ENCODE measurements at regions not wholly inside any gene's neighbourhood (a gene's known extent, or its start where the extent isn't known, plus 50 kb on each side); places are given as distances from the start of the nearest gene placed in this dataset.

- Histone ChIP-seq H3K36me3 (no peaks in the 10 kb centered on the region), H3K4me1 (no peaks in the 10 kb centered on the region), H3K4me3 (no peak overlapping the region), H3K27me3 (no peaks in the 10 kb centered on the region), H3K27ac (no peak overlapping the region), H3K9me3 (no peaks in the 10 kb centered on the region)
- no peak for DNase-seq
- TF ChIP-seq POLR2A (IDR thresholded peaks at IDR 0.05) = no peak
- no peak for TF ChIP-seq CTCF (IDR thresholded peaks at IDR 0.05)
- intact Hi-C loops (cut with DNase I) = loop anchor here in 1 of 10 donors (10.0 kb wide), 1 partner anchor 58 kb away; no protein-coding TSS in a partner anchor
- ATAC-seq = no peak
- WGBS, 4 donors = 74 to 82% (median 81%) methylated on average over 1 of the region's 1 CpG
These were observed 195.3 kb downstream of the ARL4A start for GRCh38 chr7:12882710-12883109.

GRCh38 chr7:12884033-12884432 lies 196.6 kb downstream of the ARL4A start:
- no peak overlapping the region for H3K27ac ChIP-seq
- H3K27me3 ChIP-seq = no peaks in the 10 kb centered on the region
- no peak for DNase-seq
- no peak for TF ChIP-seq CTCF (IDR thresholded peaks at IDR 0.05)
- no peak for TF ChIP-seq POLR2A (IDR thresholded peaks at IDR 0.05)
- ATAC-seq = no peak
- H3K4me1 ChIP-seq = no peaks in the 10 kb centered on the region
- no peaks in the 10 kb centered on the region for H3K36me3 ChIP-seq
- WGBS, 4 donors = 42 to 68% (median 52%) methylated on average over 1 of the region's 1 CpG
- H3K9me3 ChIP-seq = no peaks in the 10 kb centered on the region
- intact Hi-C loops (cut with DNase I) = loop anchor here in 1 of 10 donors (10.0 kb wide), 1 partner anchor 59 kb away; no protein-coding TSS in a partner anchor
- no peak overlapping the region for H3K4me3 ChIP-seq

GRCh38 chr7:12884856-12885440 lies 197.5 kb downstream of the ARL4A start:
- TF ChIP-seq POLR2A (IDR thresholded peaks at IDR 0.05) = no peak
- TF ChIP-seq CTCF (IDR thresholded peaks at IDR 0.05) = no peak
- H3K27ac ChIP-seq = no peak overlapping the region
- no peaks in the 10 kb centered on the region for H3K27me3 ChIP-seq
- WGBS, 4 donors = 54 to 64% (median 58%) methylated on average over 3 of the region's 3 CpGs
- no peak for ATAC-seq
- no peak for DNase-seq
- no peaks in the 10 kb centered on the region for H3K36me3 ChIP-seq
- no peak overlapping the region for H3K4me3 ChIP-seq
- no peaks in the 10 kb centered on the region for H3K4me1 ChIP-seq
- H3K9me3 ChIP-seq = no peaks in the 10 kb centered on the region
- intact Hi-C loops (cut with DNase I) = loop anchor here in 1 of 10 donors (10.0 kb wide), 1 partner anchor 60 kb away; no protein-coding TSS in a partner anchor

- ATAC-seq = no peak
- Histone ChIP-seq H3K4me1 (no peaks in the 10 kb centered on the region), H3K9me3 (no peaks in the 10 kb centered on the region), H3K27ac (no peak overlapping the region), H3K27me3 (no peaks in the 10 kb centered on the region), H3K4me3 (no peak overlapping the region), H3K36me3 (no peaks in the 10 kb centered on the region)
- intact Hi-C loops (cut with DNase I) = loop anchor here in 1 of 10 donors (10.0 kb wide), 1 partner anchor 64 kb away; no protein-coding TSS in a partner anchor
- TF ChIP-seq CTCF (IDR thresholded peaks at IDR 0.05) (no peak), POLR2A (IDR thresholded peaks at IDR 0.05) (no peak)
- no peak for DNase-seq
- WGBS, 4 donors = 76 to 91% (median 85%) methylated on average over 2 of the region's 2 CpGs
These were observed 201.3 kb downstream of the ARL4A start for GRCh38 chr7:12888717-12889116.

Measured in heart left ventricle (tissue), 16 donors.